HCT116 (cell line): ENCODE measurements at regions not wholly inside any gene's neighbourhood (a gene's known extent, or its start where the extent isn't known, plus 50 kb on each side); places are given as distances from the start of the nearest gene placed in this dataset.

Source experiments
- ATAC-seq: fragments of 200-7000 bp; cut with Tn5 transposase; 2 replicates; pipeline ENCODE4 v1.9.1; 2020; ENCODE audit warnings: mild to moderate bottlenecking, moderate library complexity
- BruUV-seq: library from RNA; stranded (reverse); fragments of 400-500 nt; replicated peaks from 2 replicates; lab custom pipeline; 2021; lab: Mats Ljungman, UMichigan
- CTCF ChIA-PET: fragments of 300-600 bp; sonication (Branson Sonifier 250); formaldehyde crosslinking; loops from one replicate; lab custom pipeline; 2021; ENCODE audit warnings: antibody characterized with exemption; lab: Charles Lee
- POLR2A ChIA-PET: fragments of 300-600, 350-600 bp; sonication (Branson Sonifier 250); formaldehyde crosslinking; loops from one replicate; lab custom pipeline; 2021; ENCODE audit warnings: antibody characterized with exemption; lab: Charles Lee
- RAD21 ChIA-PET, 2 experiments: fragments of 300-600 bp; sonication (Branson Sonifier 250); formaldehyde crosslinking; loops; one replicate each; lab custom pipeline; 2023; ENCODE audit warnings: low total read pairs in 2 of 2; ENCODE audit not compliant: uncharacterized antibody in 2 of 2, unreplicated experiment in 2 of 2, low non-redundant PET in 1 of 2; lab: Charles Lee
- DNase-seq: peaks from one replicate; pipeline ENCODE4 v3.0.0-alpha.2; 2010; ENCODE audit warnings: low read depth, low spot score
- H2AFZ ChIP-seq: fragments of 200-600 bp; shearing (Covaris generic), sonication (generic); 2 replicates; pipeline ENCODE4 v1.6.1; 2017; ENCODE audit warnings: low read depth, mixed run types, mixed read lengths, antibody characterized with exemption, low read length; ENCODE audit not compliant: poor library complexity, severe bottlenecking
- H3K27ac ChIP-seq: 2 replicates; pipeline ENCODE4 v1.5.1; 2012; ENCODE audit warnings: low read depth, low read length
- H3K27me3 ChIP-seq: fragments of 200-600 bp; sonication (generic); 2 replicates; pipeline ENCODE4 v1.6.1; 2016; ENCODE audit warnings: mixed run types, low read length, mixed read lengths; ENCODE audit not compliant: insufficient read depth
- H3K36me3 ChIP-seq, 2 experiments: fragments of 200-500 bp in 1 of 2; fragments of 200-600 bp in 1 of 2; sonication (Bioruptor generic) in 1 of 2; sonication (generic) in 1 of 2; 2 replicates each; pipeline versions ENCODE4 v1.5.1 to v1.6.1; 2014 to 2016; ENCODE audit warnings: low read length in 2 of 2, inconsistent platforms in 1 of 2, mixed read lengths in 1 of 2, mixed run types in 1 of 2; ENCODE audit not compliant: insufficient read depth in 2 of 2, control insufficient read depth in 1 of 2
- H3K4me1 ChIP-seq, 2 experiments: fragments of 200-600 bp in 1 of 2; sonication (generic) in 1 of 2; 2 replicates each; pipeline versions ENCODE4 v1.5.1 to v1.6.1; 2012 to 2017; ENCODE audit warnings: low read length in 2 of 2, inconsistent platforms in 1 of 2, mild to moderate bottlenecking in 1 of 2, mixed read lengths in 1 of 2, mixed run types in 1 of 2, moderate library complexity in 1 of 2; ENCODE audit not compliant: insufficient read depth in 2 of 2, control insufficient read depth in 1 of 2
- H3K4me2 ChIP-seq: fragments of 200-600 bp; sonication (generic); 2 replicates; pipeline ENCODE4 v1.6.1; 2017; ENCODE audit warnings: mixed run types, low read length, mixed read lengths
- H3K4me3 ChIP-seq, 2 experiments: fragments of 200-600 bp in 1 of 2; sonication (generic) in 1 of 2; replicated peaks in 1 of 2; 2 replicates each; pipeline ENCODE4 v1.5.1; 2011 to 2016; ENCODE audit warnings: low read length in 2 of 2, control low read depth in 1 of 2, low read depth in 1 of 2, mild to moderate bottlenecking in 1 of 2, mixed read lengths in 1 of 2, mixed run types in 1 of 2
- H3K79me2 ChIP-seq: fragments of 200-600 bp; sonication (generic); 2 replicates; pipeline ENCODE4 v1.6.1; 2017; ENCODE audit warnings: mild to moderate bottlenecking, mixed run types, low read length, moderate library complexity, mixed read lengths; ENCODE audit not compliant: insufficient read depth
- H3K9ac ChIP-seq: fragments of 200-600 bp; sonication (generic); 2 replicates; pipeline ENCODE4 v1.6.1; 2016; ENCODE audit warnings: low read length, mixed read lengths
- H3K9me2 ChIP-seq: fragments of 200-600 bp; sonication (generic), shearing (Covaris generic); 2 replicates; pipeline ENCODE4 v1.6.1; 2017; ENCODE audit warnings: mixed run types, mild to moderate bottlenecking, moderate library complexity; ENCODE audit not compliant: insufficient read depth
- H3K9me3 ChIP-seq, 2 experiments: fragments of 200-500 bp in 1 of 2; fragments of 200-600 bp in 1 of 2; sonication (Bioruptor generic) in 1 of 2; sonication (generic) in 1 of 2; 2 replicates each; pipeline ENCODE4 v1.6.1; 2014 to 2017; ENCODE audit warnings: low read length in 2 of 2, mixed read lengths in 2 of 2, inconsistent platforms in 1 of 2, low read depth in 1 of 2, mild to moderate bottlenecking in 1 of 2, mixed run types in 1 of 2, moderate library complexity in 1 of 2; ENCODE audit not compliant: control insufficient read depth in 1 of 2, insufficient read depth in 1 of 2
- H4K20me1 ChIP-seq: fragments of 200-600 bp; sonication (generic), shearing (Covaris generic); 2 replicates; pipeline ENCODE4 v1.6.1; 2017; ENCODE audit warnings: mixed run types, mild to moderate bottlenecking, moderate library complexity; ENCODE audit not compliant: insufficient read depth
- ELF1 ChIP-seq: IDR thresholded peaks from 2 replicates; pipeline ENCODE4 v1.6.1; 2012; ENCODE audit warnings: low read depth, borderline replicate concordance
- EZH2 ChIP-seq: fragments of 200-600 bp; sonication (generic); IDR thresholded peaks from 2 replicates; pipeline ENCODE4 v1.6.1; 2017; ENCODE audit warnings: antibody characterized with exemption, mixed run types
- RAD21 ChIP-seq: IDR thresholded peaks from 2 replicates; pipeline ENCODE4 v1.6.1; 2012; ENCODE audit warnings: low read depth, mild to moderate bottlenecking
- SP1 ChIP-seq: IDR thresholded peaks from 2 replicates; pipeline ENCODE4 v1.6.1; 2012; ENCODE audit warnings: low read depth
- SRF ChIP-seq: IDR thresholded peaks from 2 replicates; pipeline ENCODE4 v1.6.1; 2012; ENCODE audit warnings: low read depth
- ZNF274 ChIP-seq: fragments of 200-500 bp; sonication (Bioruptor generic); IDR thresholded peaks from 2 replicates; pipeline ENCODE4 v1.6.1; 2014; ENCODE audit warnings: mild to moderate bottlenecking, low read depth, low read length, inconsistent platforms
- intact Hi-C: fragments of 100-400 bp; cut with micrococcal nuclease; formaldehyde crosslinking; loops from 2 replicates; pipeline ENCODE4 v1.10.0; 2022
- TF ChIP-seq, protein P1 (sequence below), 3 experiments: fragments of 200-600 bp in 1 of 3; sonication (generic) in 1 of 3; IDR thresholded peaks in 2 of 3; conservative IDR thresholded peaks in 1 of 3; 2 replicates each; pipeline ENCODE4 v1.5.1; 2012 to 2017; ENCODE audit warnings: low read depth in 2 of 3, low read length in 2 of 3, antibody characterized with exemption in 1 of 3, borderline replicate concordance in 1 of 3, control low read depth in 1 of 3, mild to moderate bottlenecking in 1 of 3, mixed read lengths in 1 of 3, mixed run types in 1 of 3, moderate library complexity in 1 of 3; ENCODE audit not compliant: insufficient read depth in 1 of 3
- TF ChIP-seq, protein P2 (sequence below): IDR thresholded peaks from 2 replicates; pipeline ENCODE4 v1.6.1; 2012

GRCh38 chr9:99563364-99563763 is 258.3 kb upstream of the NR4A3 start:
- Histone ChIP-seq H2AFZ (no peak overlapping the region), H3K36me3 (no peaks in the 10 kb centered on the region), H3K4me3 (no peak overlapping the region), H3K79me2 (no peaks in the 10 kb centered on the region), H4K20me1 (no peaks in the 10 kb centered on the region), H3K9me2 (no peaks in the 10 kb centered on the region), H3K4me1 (no peaks in the 10 kb centered on the region), H3K9ac (no peak overlapping the region), H3K27me3 (peaks cover 20% of the 10 kb centered on the region; the same call in 1 of the 2 replicates), H3K4me2 (no peak overlapping the region), H3K27ac (no peak overlapping the region)
- DNase-seq (no peak), ATAC-seq (peak; percentile 63; the same call in 1 of the 2 replicates)
- ChIA-PET POLR2A (no interaction called here), RAD21 (no interaction called here), CTCF (no interaction called here)
- intact Hi-C loops: no loop called here
- BruUV-seq: no TSS peak
- TF ChIP-seq, protein P1, sequence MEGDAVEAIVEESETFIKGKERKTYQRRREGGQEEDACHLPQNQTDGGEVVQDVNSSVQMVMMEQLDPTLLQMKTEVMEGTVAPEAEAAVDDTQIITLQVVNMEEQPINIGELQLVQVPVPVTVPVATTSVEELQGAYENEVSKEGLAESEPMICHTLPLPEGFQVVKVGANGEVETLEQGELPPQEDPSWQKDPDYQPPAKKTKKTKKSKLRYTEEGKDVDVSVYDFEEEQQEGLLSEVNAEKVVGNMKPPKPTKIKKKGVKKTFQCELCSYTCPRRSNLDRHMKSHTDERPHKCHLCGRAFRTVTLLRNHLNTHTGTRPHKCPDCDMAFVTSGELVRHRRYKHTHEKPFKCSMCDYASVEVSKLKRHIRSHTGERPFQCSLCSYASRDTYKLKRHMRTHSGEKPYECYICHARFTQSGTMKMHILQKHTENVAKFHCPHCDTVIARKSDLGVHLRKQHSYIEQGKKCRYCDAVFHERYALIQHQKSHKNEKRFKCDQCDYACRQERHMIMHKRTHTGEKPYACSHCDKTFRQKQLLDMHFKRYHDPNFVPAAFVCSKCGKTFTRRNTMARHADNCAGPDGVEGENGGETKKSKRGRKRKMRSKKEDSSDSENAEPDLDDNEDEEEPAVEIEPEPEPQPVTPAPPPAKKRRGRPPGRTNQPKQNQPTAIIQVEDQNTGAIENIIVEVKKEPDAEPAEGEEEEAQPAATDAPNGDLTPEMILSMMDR (IDR thresholded peaks at IDR 0.05 in 2 of 3, conservative IDR thresholded peaks at IDR 0.05 in 1 of 3; ENCODE audit: borderline replicate concordance in 1 of 3, insufficient read depth in 1 of 3, low read depth in 2 of 3, low read length in 2 of 3): peak in 2 of 3 experiments; percentile 23 to 27; a peak in 3 of 6 replicates
- TF ChIP-seq ZNF274: no peak
- TF ChIP-seq, all 23 proteins: peak for 1
- no peaks in the 10 kb centered on the region for H3K9me3 ChIP-seq

- ATAC-seq (no peak), DNase-seq (no peak)
- Histone ChIP-seq H3K4me2 (no peak overlapping the region), H3K36me3 (no peaks in the 10 kb centered on the region), H3K9ac (no peak overlapping the region), H3K4me1 (no peaks in the 10 kb centered on the region), H3K27me3 (peaks cover 38% of the 10 kb centered on the region; the same call in 1 of the 2 replicates), H4K20me1 (no peaks in the 10 kb centered on the region), H3K9me2 (no peaks in the 10 kb centered on the region), H3K27ac (no peak overlapping the region), H3K4me3 (no peak overlapping the region), H3K79me2 (no peaks in the 10 kb centered on the region), H3K9me3 (no peaks in the 10 kb centered on the region), H2AFZ (no peak overlapping the region)
- TF ChIP-seq ELF1 (no peak), EZH2 (no peak), SP1 (no peak), RAD21 (no peak), SRF (no peak)
- TF ChIP-seq, protein P1 (IDR thresholded peaks at IDR 0.05 in 2 of 3, conservative IDR thresholded peaks at IDR 0.05 in 1 of 3; ENCODE audit: borderline replicate concordance in 1 of 3, insufficient read depth in 1 of 3, low read depth in 2 of 3, low read length in 2 of 3): no peak
- TF ChIP-seq, protein P2, sequence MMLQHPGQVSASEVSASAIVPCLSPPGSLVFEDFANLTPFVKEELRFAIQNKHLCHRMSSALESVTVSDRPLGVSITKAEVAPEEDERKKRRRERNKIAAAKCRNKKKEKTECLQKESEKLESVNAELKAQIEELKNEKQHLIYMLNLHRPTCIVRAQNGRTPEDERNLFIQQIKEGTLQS: no peak
- BruUV-seq: no TSS peak
- ChIA-PET RAD21 (no interaction called here), CTCF (no interaction called here), POLR2A (no interaction called here)
- intact Hi-C loops: no loop called here
Observed at GRCh38 chr9:99565203-99565602, 256.5 kb upstream of the NR4A3 start.
